ENCODE measurements at regions not wholly inside any gene's neighbourhood (a gene's known extent, or its start where the extent isn't known, plus 50 kb on each side); places are given as distances from the start of the nearest gene placed in this dataset.

- TF ChIP-seq CTCF (IDR thresholded peaks at IDR 0.05; ENCODE audit: control insufficient read depth, insufficient read depth, low read depth, low read length, missing control alignments), result no peak
- no peak overlapping the region for H3K4me3 ChIP-seq (ENCODE audit: control insufficient read depth, low read depth, low read length)
- DNase-seq (ENCODE audit: low read depth), result no peak
Observed at GRCh38 chr20:6562111-6562510, 205.4 kb upstream of the BMP2 start.

GRCh38 chr20:6560978-6561377 lies 206.5 kb upstream of the BMP2 start:
- TF ChIP-seq CTCF (IDR thresholded peaks at IDR 0.05; ENCODE audit: control insufficient read depth, insufficient read depth, low read depth, low read length, missing control alignments), result no peak
- H3K4me3 ChIP-seq (ENCODE audit: control insufficient read depth, low read depth, low read length), result no peak overlapping the region
- no peak for DNase-seq (ENCODE audit: low read depth)

GRCh38 chr20:6559791-6560190 lies 207.7 kb upstream of the BMP2 start:
- H3K4me3 ChIP-seq (ENCODE audit: control insufficient read depth, low read depth, low read length), result no peak overlapping the region
- no peak for TF ChIP-seq CTCF (IDR thresholded peaks at IDR 0.05; ENCODE audit: control insufficient read depth, insufficient read depth, low read depth, low read length, missing control alignments)
- no peak for DNase-seq (ENCODE audit: low read depth)

- H3K4me3 ChIP-seq (ENCODE audit: control insufficient read depth, low read depth, low read length), result no peak overlapping the region
- no peak for TF ChIP-seq CTCF (IDR thresholded peaks at IDR 0.05; ENCODE audit: control insufficient read depth, insufficient read depth, low read depth, low read length, missing control alignments)
- DNase-seq (ENCODE audit: low read depth), result no peak
Observed at GRCh38 chr20:6558341-6558740, 209.1 kb upstream of the BMP2 start.

- TF ChIP-seq CTCF (IDR thresholded peaks at IDR 0.05; ENCODE audit: control insufficient read depth, insufficient read depth, low read depth, low read length, missing control alignments), result no peak
- DNase-seq (ENCODE audit: low read depth), result peak; percentile 40
- H3K4me3 ChIP-seq (ENCODE audit: control insufficient read depth, low read depth, low read length), result peak overlapping the region; percentile 12
Observed at GRCh38 chr20:6533761-6534479, 233.6 kb upstream of the BMP2 start.

- no peak overlapping the region for H3K4me3 ChIP-seq (ENCODE audit: control insufficient read depth, low read depth, low read length)
- no peak for TF ChIP-seq CTCF (IDR thresholded peaks at IDR 0.05; ENCODE audit: control insufficient read depth, insufficient read depth, low read depth, low read length, missing control alignments)
- no peak for DNase-seq (ENCODE audit: low read depth)
Observed at GRCh38 chr20:6533351-6533750, 234.1 kb upstream of the BMP2 start.

All from AG09309 (cell line).